ENCODE measurements at regions not wholly inside any gene's neighbourhood (a gene's known extent, or its start where the extent isn't known, plus 50 kb on each side); places are given as distances from the start of the nearest gene placed in this dataset.

DNA sequence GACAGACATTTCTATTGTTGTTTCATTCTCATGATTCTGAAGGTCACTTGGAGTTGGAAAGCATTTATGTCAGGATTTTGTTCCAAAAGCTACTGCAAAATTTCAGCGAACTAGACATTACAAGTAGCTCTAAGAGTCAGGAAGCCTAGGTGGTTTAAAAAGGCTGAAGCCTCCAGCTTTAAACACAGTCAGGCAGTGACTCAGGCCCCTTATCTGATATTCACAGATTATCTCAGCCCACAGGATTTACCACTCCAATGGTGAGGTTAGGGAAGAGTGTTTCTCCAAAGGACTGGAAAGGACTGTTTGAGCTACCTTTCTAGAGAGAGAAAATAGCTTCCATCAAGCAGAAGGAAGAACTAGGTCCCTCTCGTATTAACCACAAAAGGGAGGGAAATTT is 624.4 kb upstream of the C16orf82 start:
- WGBS, 2 donors, result 59 to 71% methylated on average over 2 of the region's 2 CpGs
- no peak for DNase-seq
- Histone ChIP-seq H3K27ac (no peak overlapping the region), H3K4me3 (no peak overlapping the region), H3K4me1 (no peaks in the 10 kb centered on the region), H3K27me3 (no peaks in the 10 kb centered on the region), H3K9me3 (no peaks in the 10 kb centered on the region), H3K36me3 (no peaks in the 10 kb centered on the region)
- intact Hi-C loops (cut with DNase I), result no loop called here
- no peak for TF ChIP-seq CTCF (IDR thresholded peaks at IDR 0.05)
- no peak for TF ChIP-seq POLR2AphosphoS5 (IDR thresholded peaks at IDR 0.05)
- no peak for TF ChIP-seq POLR2A (IDR thresholded peaks at IDR 0.05)

DNA sequence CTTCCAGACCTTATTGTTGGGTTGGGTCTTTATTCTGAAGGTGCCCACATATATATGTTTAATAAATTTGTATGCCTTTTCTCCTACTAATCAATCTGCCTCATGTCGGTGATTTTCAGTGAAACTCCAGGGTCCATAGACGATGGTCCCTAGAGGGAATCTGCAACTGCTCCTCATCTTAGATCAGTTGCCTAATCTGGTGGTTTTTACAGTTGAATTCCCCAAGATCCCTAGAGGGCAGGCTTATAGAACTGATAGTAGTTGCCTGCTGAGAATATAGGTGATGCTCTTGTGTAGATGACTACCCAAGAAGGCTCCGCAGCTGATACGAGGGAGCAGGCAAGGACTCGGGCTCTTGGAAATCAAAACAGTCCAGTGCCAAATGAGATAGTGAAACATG is 619.2 kb upstream of the C16orf82 start:
- no peak for DNase-seq
- H3K4me1 ChIP-seq, result no peaks in the 10 kb centered on the region

GRCh38 chr16:26453215-26453614 is 613.5 kb upstream of the C16orf82 start:
- TF ChIP-seq CTCF (IDR thresholded peaks at IDR 0.05) (no peak), POLR2A (IDR thresholded peaks at IDR 0.05) (no peak), POLR2AphosphoS5 (IDR thresholded peaks at IDR 0.05) (no peak), EP300 (IDR thresholded peaks at IDR 0.05) (no peak)
- WGBS, 2 donors, result 23 to 37% methylated on average over 1 of the region's 1 CpG
- H3K9me3 ChIP-seq, result no peaks in the 10 kb centered on the region
- H3K27ac ChIP-seq, result no peak overlapping the region
- no peaks in the 10 kb centered on the region for H3K27me3 ChIP-seq
- no peak for DNase-seq
- H3K4me3 ChIP-seq, result no peak overlapping the region
- intact Hi-C loops (cut with DNase I), result no loop called here
- no peaks in the 10 kb centered on the region for H3K36me3 ChIP-seq
- H3K4me1 ChIP-seq, result peaks cover 0 to 10% (median 0%) of the 10 kb centered on the region in 4 donors

More for the DNA sequence above, 619.2 kb upstream of the C16orf82 start:
- intact Hi-C loops (cut with DNase I), result no loop called here
- TF ChIP-seq CTCF (IDR thresholded peaks at IDR 0.05) (no peak), EP300 (IDR thresholded peaks at IDR 0.05) (no peak), POLR2AphosphoS5 (IDR thresholded peaks at IDR 0.05) (no peak), POLR2A (IDR thresholded peaks at IDR 0.05) (no peak)
- Histone ChIP-seq H3K27me3 (no peaks in the 10 kb centered on the region), H3K4me3 (no peak overlapping the region), H3K36me3 (no peaks in the 10 kb centered on the region), H3K27ac (no peak overlapping the region), H3K9me3 (no peaks in the 10 kb centered on the region)
- WGBS, 2 donors, result 91 to 92% methylated on average over 5 of the region's 5 CpGs

DNA sequence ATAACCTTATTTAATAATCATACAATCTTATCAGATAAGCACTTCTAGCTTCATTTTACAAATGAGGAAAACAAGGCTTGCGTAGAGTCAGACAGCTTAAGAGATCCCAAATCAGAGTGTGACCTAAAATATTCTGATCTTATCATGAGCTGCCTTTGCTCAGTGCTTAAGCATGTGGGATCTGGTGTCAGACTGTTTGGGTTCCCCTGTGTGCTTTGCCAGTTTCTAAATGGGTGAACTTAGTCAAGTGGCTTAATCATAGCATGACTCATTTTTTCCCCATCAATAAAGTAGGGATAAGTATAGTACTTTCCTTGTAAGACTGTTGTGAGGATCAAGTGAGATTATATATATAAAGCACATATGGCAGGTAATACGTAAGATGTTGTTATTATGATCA is 612.6 kb upstream of the C16orf82 start:
- 87 to 91% methylated on average over 2 of the region's 2 CpGs for WGBS, 2 donors
- DNase-seq, result no peak
- H3K9me3 ChIP-seq, result no peaks in the 10 kb centered on the region
- H3K36me3 ChIP-seq, result no peaks in the 10 kb centered on the region
- H3K27ac ChIP-seq, result peak overlapping the region in 1 of 4 donors; percentile 52
- H3K27me3 ChIP-seq, result no peaks in the 10 kb centered on the region
- peaks cover 0 to 10% (median 0%) of the 10 kb centered on the region in 4 donors for H3K4me1 ChIP-seq
- no peak overlapping the region for H3K4me3 ChIP-seq
- intact Hi-C loops (cut with DNase I), result no loop called here
- TF ChIP-seq POLR2A (IDR thresholded peaks at IDR 0.05), result no peak
- no peak for TF ChIP-seq CTCF (IDR thresholded peaks at IDR 0.05)
- no peak for TF ChIP-seq EP300 (IDR thresholded peaks at IDR 0.05)
- TF ChIP-seq POLR2AphosphoS5 (IDR thresholded peaks at IDR 0.05), result no peak

DNA sequence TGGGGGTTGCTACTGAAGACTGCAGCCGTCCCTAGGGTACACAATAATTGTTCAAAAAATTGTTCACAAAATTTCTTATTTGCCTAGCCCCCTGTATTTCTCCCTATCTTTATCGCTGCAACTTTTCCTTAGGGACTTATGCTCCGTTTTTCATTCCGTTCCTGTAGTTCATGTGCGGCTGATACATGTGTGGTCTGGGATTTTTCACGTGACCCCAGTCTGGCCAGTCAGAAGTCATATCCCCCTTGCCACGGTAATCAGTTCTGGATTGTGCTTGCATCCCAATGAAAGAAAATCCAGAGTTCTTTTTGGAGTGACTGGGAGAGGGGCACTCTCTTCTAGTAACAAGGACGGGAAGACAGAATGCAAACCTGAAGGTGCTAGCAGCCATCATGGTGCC is 610.7 kb upstream of the C16orf82 start:
- no peaks in the 10 kb centered on the region for H3K27me3 ChIP-seq
- peaks cover 0 to 10% (median 0%) of the 10 kb centered on the region in 4 donors for H3K4me1 ChIP-seq
- H3K36me3 ChIP-seq, result no peaks in the 10 kb centered on the region
- no peak overlapping the region for H3K4me3 ChIP-seq
- 89% methylated on average over 8 of the region's 8 CpGs for WGBS, 2 donors
- TF ChIP-seq POLR2A (IDR thresholded peaks at IDR 0.05), result no peak
- no peak for TF ChIP-seq CTCF (IDR thresholded peaks at IDR 0.05)
- TF ChIP-seq EP300 (IDR thresholded peaks at IDR 0.05), result no peak
- TF ChIP-seq POLR2AphosphoS5 (IDR thresholded peaks at IDR 0.05), result no peak
- no peak for DNase-seq
- H3K27ac ChIP-seq, result no peak overlapping the region
- no peaks in the 10 kb centered on the region for H3K9me3 ChIP-seq
- intact Hi-C loops (cut with DNase I), result no loop called here
